COLO668 (cell line): ENCODE measurements at regions not wholly inside any gene's neighbourhood (a gene's known extent, or its start where the extent isn't known, plus 50 kb on each side); places are given as distances from the start of the nearest gene placed in this dataset.
"Not testable (repeated sequence)": the region's sequence is repeated elsewhere in the genome, so short reads cannot be mapped to it uniquely, and the experiment has no call there.

Experiments
- DNase-seq: peaks from one replicate; lab custom pipeline; 2025; ENCODE audit not compliant: unreplicated experiment; lab: John Stamatoyannopoulos, UW

GRCh38 chr12:31162896-31163560 is 89.4 kb downstream of the DDX11 start:
- DNase-seq = not testable (repeated sequence)

GRCh38 chr12:31174293-31174692 is 100.6 kb downstream of the DDX11 start:
- DNase-seq = not testable (repeated sequence)

- DNase-seq = not testable (repeated sequence)
Measured at GRCh38 chr12:31177514-31177913, 103.9 kb downstream of the DDX11 start.

- DNase-seq = not testable (repeated sequence)
Measured at GRCh38 chr12:31178875-31179274, 105.2 kb downstream of the DDX11 start.

- DNase-seq = not testable (repeated sequence)
Measured at GRCh38 chr12:31179627-31180237, 106.1 kb downstream of the DDX11 start.

GRCh38 chr12:31182571-31182970 is 108.9 kb downstream of the DDX11 start:
- not testable (repeated sequence) for DNase-seq

GRCh38 chr12:31183107-31183506 is 109.4 kb downstream of the DDX11 start:
- DNase-seq = not testable (repeated sequence)

- not testable (repeated sequence) for DNase-seq
Measured at GRCh38 chr12:31183899-31184298, 110.2 kb downstream of the DDX11 start.

- not testable (repeated sequence) for DNase-seq
Measured at GRCh38 chr12:31184667-31185066, 111.0 kb downstream of the DDX11 start.

GRCh38 chr12:31192689-31193088 is 119.0 kb downstream of the DDX11 start:
- not testable (repeated sequence) for DNase-seq

GRCh38 chr12:31195620-31196019 is 122.0 kb downstream of the DDX11 start:
- not testable (repeated sequence) for DNase-seq

GRCh38 chr12:31199476-31199875 is 125.8 kb downstream of the DDX11 start:
- not testable (repeated sequence) for DNase-seq

GRCh38 chr12:31201382-31201781 is 124.6 kb downstream of the SINHCAF start:
- no peak for DNase-seq

GRCh38 chr12:31203261-31203660 is 122.7 kb downstream of the SINHCAF start:
- DNase-seq = no peak

- no peak for DNase-seq
Measured at GRCh38 chr12:31205054-31205453, 120.9 kb downstream of the SINHCAF start.

- no peak for DNase-seq
Measured at GRCh38 chr12:31206038-31206670, 119.8 kb downstream of the SINHCAF start.

GRCh38 chr12:31207799-31208465 is 118.0 kb downstream of the SINHCAF start:
- DNase-seq = no peak

- DNase-seq = no peak
Measured at GRCh38 chr12:31210104-31210503, 115.8 kb downstream of the SINHCAF start.

GRCh38 chr12:31210541-31210940 is 115.4 kb downstream of the SINHCAF start:
- DNase-seq = no peak

GRCh38 chr12:31214626-31215517 is 111.1 kb downstream of the SINHCAF start:
- DNase-seq = no peak
